ENCODE measurements at regions not wholly inside any gene's neighbourhood (a gene's known extent, or its start where the extent isn't known, plus 50 kb on each side); places are given as distances from the start of the nearest gene placed in this dataset. TPM values are rescaled to one million over a fixed set of nuclear protein-coding genes. Genes with fewer than 3 reads are reported as not detected.
"Not testable (repeated sequence)": the region's sequence is repeated elsewhere in the genome, so short reads cannot be mapped to it uniquely, and the experiment has no call there.

DNA sequence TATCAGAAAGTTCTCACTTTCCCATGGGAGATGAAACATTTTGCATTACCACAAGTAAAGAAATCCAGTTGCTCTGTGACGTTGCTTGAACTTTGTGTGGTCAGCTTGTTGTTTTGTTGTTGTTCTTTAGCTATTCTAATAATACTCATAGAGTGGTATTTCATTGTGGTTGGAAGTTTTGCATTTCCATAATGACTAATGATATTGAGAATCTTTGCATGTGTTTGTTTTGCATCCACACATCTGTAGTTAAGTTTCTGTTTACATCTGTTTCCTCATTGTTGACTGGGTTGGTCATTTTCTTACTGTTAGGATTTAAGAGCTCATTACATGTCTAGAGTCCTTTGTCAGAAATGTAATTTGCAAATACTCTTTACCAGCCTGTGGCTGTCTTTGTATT lies 133.2 kb upstream of the LRRC61 start:
- not testable (repeated sequence) for DNase-seq (ENCODE audit: extremely low spot score); H3K4me1 ChIP-seq (ENCODE audit: insufficient read depth); H3K4me3 ChIP-seq (ENCODE audit: low read depth, low read length); H3K36me3 ChIP-seq (ENCODE audit: insufficient read depth); H3K27ac ChIP-seq (ENCODE audit: low read depth)
- 55% methylated on average over 1 of the region's 1 CpG for WGBS

DNA sequence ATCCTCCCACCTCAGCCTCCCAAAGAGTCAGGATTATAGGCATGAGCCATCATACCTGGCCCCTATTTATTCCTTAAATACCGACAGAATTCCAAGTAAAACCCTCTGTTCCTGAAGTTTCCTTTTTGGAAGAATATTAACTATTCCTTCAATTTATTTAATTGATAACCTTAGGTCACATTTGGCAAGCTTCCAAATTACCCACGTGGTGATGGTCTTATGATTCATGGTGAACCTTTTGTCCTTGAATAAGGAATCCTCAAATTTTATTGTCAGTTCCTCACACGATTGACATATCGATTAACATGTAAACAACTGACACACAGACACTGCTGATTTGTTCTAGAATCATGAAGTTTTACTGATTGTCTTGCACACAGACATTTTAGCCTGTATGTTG lies 130.6 kb upstream of the LRRC61 start:
- H3K4me3 ChIP-seq (ENCODE audit: low read depth, low read length); H3K4me1 ChIP-seq (ENCODE audit: insufficient read depth); DNase-seq (ENCODE audit: extremely low spot score); H3K36me3 ChIP-seq (ENCODE audit: insufficient read depth); H3K27ac ChIP-seq (ENCODE audit: low read depth): not testable (repeated sequence)
- 73% methylated on average over 4 of the region's 4 CpGs for WGBS

DNA sequence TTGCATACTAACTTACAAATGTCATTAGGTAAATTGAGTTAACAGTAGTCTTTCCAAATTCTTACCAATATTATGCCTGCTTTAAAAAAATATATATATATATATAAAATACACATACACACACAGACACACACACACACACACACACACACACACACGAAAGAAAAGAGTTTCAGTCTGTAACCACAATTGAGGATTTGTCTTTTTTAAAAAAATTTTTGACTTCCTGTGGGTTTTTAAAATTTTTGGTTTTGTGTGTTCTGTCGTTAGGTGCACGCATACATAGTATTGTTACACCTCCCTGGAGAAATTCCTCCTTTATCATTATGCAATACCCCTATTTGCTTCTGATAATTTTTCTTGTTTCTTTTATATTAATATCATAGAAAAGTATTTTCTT lies 129.3 kb upstream of the LRRC61 start:
- not testable (repeated sequence) for DNase-seq (ENCODE audit: extremely low spot score); H3K4me3 ChIP-seq (ENCODE audit: low read depth, low read length)
- WGBS: 74% methylated on average over 3 of the region's 3 CpGs

More for the DNA sequence above, 129.3 kb upstream of the LRRC61 start:
- not testable (repeated sequence) for H3K36me3 ChIP-seq (ENCODE audit: insufficient read depth); H3K27ac ChIP-seq (ENCODE audit: low read depth); H3K4me1 ChIP-seq (ENCODE audit: insufficient read depth)

Small RNA genes in the stretch of these regions (small RNA-seq; reads per million reads assigned to genes)
- not detected for gene AC092666.2
